Right lobe of liver (tissue), 4 donors: ENCODE measurements at regions not wholly inside any gene's neighbourhood (a gene's known extent, or its start where the extent isn't known, plus 50 kb on each side); places are given as distances from the start of the nearest gene placed in this dataset.

ENCODE experiments used
- POLR2A ChIP-seq: fragments of 450-650 bp; IDR thresholded peaks from one replicate; pipeline ENCODE4 v1.6.1; 2017; ENCODE audit warnings: antibody characterized with exemption, mild to moderate bottlenecking
- TF ChIP-seq, protein P1 (sequence below), 4 donors: fragments of 200-600 bp in 3 of 4; fragments of 450-650 bp in 1 of 4; IDR thresholded peaks; one replicate each; pipeline versions ENCODE4 v1.5.1 to v1.8.0; 2016 to 2022; ENCODE audit warnings: antibody characterized with exemption in 4 of 4, mild to moderate bottlenecking in 2 of 4
- donor health status: DM: no; HTN: no; CAD: no.
- donor health status: DM: no; HTN: no; CAD: no.
- donor health status: DM: no; HTN: yes; CAD: no.

- TF ChIP-seq, protein P1, sequence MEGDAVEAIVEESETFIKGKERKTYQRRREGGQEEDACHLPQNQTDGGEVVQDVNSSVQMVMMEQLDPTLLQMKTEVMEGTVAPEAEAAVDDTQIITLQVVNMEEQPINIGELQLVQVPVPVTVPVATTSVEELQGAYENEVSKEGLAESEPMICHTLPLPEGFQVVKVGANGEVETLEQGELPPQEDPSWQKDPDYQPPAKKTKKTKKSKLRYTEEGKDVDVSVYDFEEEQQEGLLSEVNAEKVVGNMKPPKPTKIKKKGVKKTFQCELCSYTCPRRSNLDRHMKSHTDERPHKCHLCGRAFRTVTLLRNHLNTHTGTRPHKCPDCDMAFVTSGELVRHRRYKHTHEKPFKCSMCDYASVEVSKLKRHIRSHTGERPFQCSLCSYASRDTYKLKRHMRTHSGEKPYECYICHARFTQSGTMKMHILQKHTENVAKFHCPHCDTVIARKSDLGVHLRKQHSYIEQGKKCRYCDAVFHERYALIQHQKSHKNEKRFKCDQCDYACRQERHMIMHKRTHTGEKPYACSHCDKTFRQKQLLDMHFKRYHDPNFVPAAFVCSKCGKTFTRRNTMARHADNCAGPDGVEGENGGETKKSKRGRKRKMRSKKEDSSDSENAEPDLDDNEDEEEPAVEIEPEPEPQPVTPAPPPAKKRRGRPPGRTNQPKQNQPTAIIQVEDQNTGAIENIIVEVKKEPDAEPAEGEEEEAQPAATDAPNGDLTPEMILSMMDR (IDR thresholded peaks at IDR 0.05): no peak
- TF ChIP-seq POLR2A: no peak
Observed at GRCh38 chr9:22512495-22512894, 65.9 kb downstream of the DMRTA1 start.
